PC-3 (cell line): ENCODE measurements at regions not wholly inside any gene's neighbourhood (a gene's known extent, or its start where the extent isn't known, plus 50 kb on each side); places are given as distances from the start of the nearest gene placed in this dataset.

ENCODE experiments used
- ATAC-seq: fragments of 200-7000 bp; cut with Tn5 transposase; 2 replicates; pipeline ENCODE4 v1.9.1; 2020; ENCODE audit warnings: mild to moderate bottlenecking, moderate library complexity
- BruUV-seq: library from RNA; stranded (reverse); fragments of 400-500 nt; replicated peaks from 2 replicates; lab custom pipeline; 2021; lab: Mats Ljungman, UMichigan
- CTCF ChIA-PET: fragments of 300-600 bp; sonication (Branson Sonifier 250); formaldehyde crosslinking; loops from one replicate; lab custom pipeline; 2022; ENCODE audit warnings: antibody characterized with exemption; lab: Charles Lee
- POLR2A ChIA-PET: fragments of 300-600 bp; sonication (Branson Sonifier 250); formaldehyde crosslinking; loops from one replicate; lab custom pipeline; 2022; ENCODE audit warnings: antibody characterized with exemption; ENCODE audit not compliant: unreplicated experiment; lab: Charles Lee
- DNase-seq: peaks from one replicate; pipeline ENCODE4 v3.0.0-alpha.2; 2015
- H2AFZ ChIP-seq: fragments of 300-600 bp; sonication (generic); 2 replicates; pipeline ENCODE4 v1.6.0; 2016; ENCODE audit warnings: antibody characterized with exemption, low read length
- H3F3A ChIP-seq: fragments of 300-600 bp; sonication (generic); one replicate; pipeline ENCODE4 v1.6.0; 2017; ENCODE audit warnings: antibody characterized with exemption, low read length, control low read depth, mild to moderate bottlenecking; ENCODE audit not compliant: unreplicated experiment
- H3K27ac ChIP-seq: fragments of 300-600 bp; sonication (generic); 2 replicates; pipeline ENCODE4 v1.5.1; 2016; ENCODE audit warnings: mild to moderate bottlenecking, low read length
- H3K27me3 ChIP-seq: fragments of 300-600 bp; sonication (generic); 2 replicates; pipeline ENCODE4 v1.6.1; 2016; ENCODE audit warnings: low read length, mixed read lengths
- H3K36me3 ChIP-seq: fragments of 300-600 bp; sonication (generic); 2 replicates; pipeline ENCODE4 v1.6.1; 2016; ENCODE audit warnings: low read depth, mixed run types, low read length, mixed read lengths
- H3K4me1 ChIP-seq: fragments of 300-600 bp; sonication (generic); 2 replicates; pipeline ENCODE4 v1.5.1; 2016; ENCODE audit warnings: low read length; ENCODE audit not compliant: insufficient read depth
- H3K4me2 ChIP-seq: fragments of 300-600 bp; sonication (generic); 2 replicates; pipeline ENCODE4 v1.6.0; 2016; ENCODE audit warnings: low read length
- H3K4me3 ChIP-seq: fragments of 300-600 bp; sonication (generic); 2 replicates; pipeline ENCODE4 v1.5.1; 2016; ENCODE audit warnings: mild to moderate bottlenecking, low read length, mixed read lengths
- H3K79me2 ChIP-seq: fragments of 300-600 bp; sonication (generic); 2 replicates; pipeline ENCODE4 v1.6.1; 2017; ENCODE audit warnings: low read length, mixed read lengths
- H3K9ac ChIP-seq: fragments of 300-600 bp; sonication (generic); 2 replicates; pipeline ENCODE4 v1.6.0; 2016; ENCODE audit warnings: mild to moderate bottlenecking, low read length
- H3K9me2 ChIP-seq: fragments of 300-600 bp; sonication (generic); replicated peaks from 2 replicates; pipeline ENCODE4 v1.6.1; 2016; ENCODE audit warnings: mixed run types, low read length, mixed read lengths
- H3K9me3 ChIP-seq: fragments of 300-600 bp; sonication (generic); 2 replicates; pipeline ENCODE4 v1.6.1; 2016; ENCODE audit warnings: low read length, mixed read lengths
- H4K20me1 ChIP-seq: fragments of 300-600 bp; sonication (generic); 2 replicates; pipeline ENCODE4 v1.6.1; 2016; ENCODE audit warnings: low read length, mixed read lengths
- EZH2 ChIP-seq: fragments of 300-600 bp; sonication (generic); IDR thresholded peaks from one replicate; pipeline ENCODE4 v1.6.1; 2017; ENCODE audit warnings: antibody characterized with exemption, mild to moderate bottlenecking, low read length; ENCODE audit not compliant: unreplicated experiment
- EZH2phosphoT487 ChIP-seq: fragments of 300-600 bp; sonication (generic); IDR thresholded peaks from 2 replicates; pipeline ENCODE4 v1.6.1; 2018; ENCODE audit warnings: mild to moderate bottlenecking, antibody characterized with exemption, low read length, borderline replicate concordance
- intact Hi-C: fragments of 100-400 bp; cut with micrococcal nuclease; formaldehyde crosslinking; loops from 2 replicates; pipeline ENCODE4 v1.9.0; 2023
- TF ChIP-seq, protein P1 (sequence below): fragments of 300-600 bp; sonication (generic); conservative IDR thresholded peaks from 2 replicates; pipeline ENCODE4 v1.5.1; 2017; ENCODE audit warnings: antibody characterized with exemption, low read depth, mild to moderate bottlenecking, low read length

GRCh38 chr19:28972058-28972852 is 240.7 kb downstream of the UQCRFS1 start:
- Histone ChIP-seq H4K20me1 (no peaks in the 10 kb centered on the region), H3K36me3 (no peaks in the 10 kb centered on the region), H3K27ac (no peak overlapping the region), H3F3A (no peaks in the 10 kb centered on the region), H3K27me3 (no peaks in the 10 kb centered on the region), H3K4me3 (no peak overlapping the region), H3K79me2 (no peaks in the 10 kb centered on the region), H3K9ac (no peak overlapping the region), H3K9me2 (no peaks in the 10 kb centered on the region), H3K9me3 (no peaks in the 10 kb centered on the region), H3K4me2 (no peak overlapping the region), H2AFZ (no peak overlapping the region), H3K4me1 (no peaks in the 10 kb centered on the region)
- ATAC-seq (no peak), DNase-seq (no peak)
- no TSS peak for BruUV-seq
- ChIA-PET POLR2A (no interaction called here), CTCF (no interaction called here)
- intact Hi-C loops: no loop called here
- TF ChIP-seq EZH2phosphoT487 (no peak), EZH2 (no peak)
- TF ChIP-seq, protein P1, sequence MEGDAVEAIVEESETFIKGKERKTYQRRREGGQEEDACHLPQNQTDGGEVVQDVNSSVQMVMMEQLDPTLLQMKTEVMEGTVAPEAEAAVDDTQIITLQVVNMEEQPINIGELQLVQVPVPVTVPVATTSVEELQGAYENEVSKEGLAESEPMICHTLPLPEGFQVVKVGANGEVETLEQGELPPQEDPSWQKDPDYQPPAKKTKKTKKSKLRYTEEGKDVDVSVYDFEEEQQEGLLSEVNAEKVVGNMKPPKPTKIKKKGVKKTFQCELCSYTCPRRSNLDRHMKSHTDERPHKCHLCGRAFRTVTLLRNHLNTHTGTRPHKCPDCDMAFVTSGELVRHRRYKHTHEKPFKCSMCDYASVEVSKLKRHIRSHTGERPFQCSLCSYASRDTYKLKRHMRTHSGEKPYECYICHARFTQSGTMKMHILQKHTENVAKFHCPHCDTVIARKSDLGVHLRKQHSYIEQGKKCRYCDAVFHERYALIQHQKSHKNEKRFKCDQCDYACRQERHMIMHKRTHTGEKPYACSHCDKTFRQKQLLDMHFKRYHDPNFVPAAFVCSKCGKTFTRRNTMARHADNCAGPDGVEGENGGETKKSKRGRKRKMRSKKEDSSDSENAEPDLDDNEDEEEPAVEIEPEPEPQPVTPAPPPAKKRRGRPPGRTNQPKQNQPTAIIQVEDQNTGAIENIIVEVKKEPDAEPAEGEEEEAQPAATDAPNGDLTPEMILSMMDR: no peak

DNA sequence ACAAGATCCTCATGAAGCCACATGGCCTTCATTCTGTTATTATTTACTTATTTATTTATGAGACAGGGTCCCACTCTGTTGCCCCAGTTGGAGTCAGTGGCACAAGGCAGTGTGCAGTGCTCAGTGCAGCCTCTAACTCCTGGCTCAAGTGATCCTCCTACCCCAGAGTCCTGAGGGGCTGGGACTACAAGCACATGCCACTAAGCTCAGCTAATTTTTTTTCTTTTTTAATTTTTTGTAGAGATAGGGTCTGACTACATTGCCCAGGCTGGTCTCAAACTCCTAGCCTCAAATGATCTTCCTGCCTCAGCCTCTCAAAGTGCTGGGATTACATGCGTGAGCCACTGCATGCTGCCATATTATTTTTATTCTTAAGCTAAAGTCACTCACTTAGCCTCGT is 241.4 kb downstream of the UQCRFS1 start:
- ChIA-PET POLR2A (no interaction called here), CTCF (no interaction called here)
- Histone ChIP-seq H3F3A (no peaks in the 10 kb centered on the region), H2AFZ (no peak overlapping the region), H4K20me1 (no peaks in the 10 kb centered on the region), H3K79me2 (no peaks in the 10 kb centered on the region), H3K4me1 (no peaks in the 10 kb centered on the region), H3K9me3 (no peaks in the 10 kb centered on the region), H3K4me2 (no peak overlapping the region), H3K4me3 (no peak overlapping the region), H3K9ac (no peak overlapping the region), H3K36me3 (no peaks in the 10 kb centered on the region), H3K27me3 (no peaks in the 10 kb centered on the region), H3K9me2 (no peaks in the 10 kb centered on the region), H3K27ac (no peak overlapping the region)
- TF ChIP-seq EZH2phosphoT487 (no peak), EZH2 (no peak)
- TF ChIP-seq, protein P1: no peak
- BruUV-seq: no TSS peak
- intact Hi-C loops: no loop called here
- ATAC-seq (no peak), DNase-seq (no peak)

DNA sequence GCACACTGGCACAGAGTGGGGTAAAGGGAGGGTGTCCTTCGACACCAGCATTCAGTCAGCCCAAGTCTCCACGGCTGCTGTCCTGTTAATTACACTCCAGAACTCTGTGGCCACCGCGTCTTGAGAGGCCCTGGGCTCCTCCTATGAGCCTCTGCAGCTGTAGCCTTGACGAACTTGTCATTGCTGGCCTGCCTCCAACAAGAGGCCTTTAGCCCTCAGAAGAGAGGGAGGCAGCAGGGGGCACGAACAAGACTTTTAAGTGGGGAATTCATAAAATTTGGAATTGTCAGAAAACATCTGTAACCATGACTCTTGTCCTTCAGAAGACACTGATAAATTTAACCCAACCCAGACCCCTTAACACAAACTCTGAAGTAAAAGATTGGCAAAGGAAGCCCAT is 241.9 kb downstream of the UQCRFS1 start:
- no peaks in the 10 kb centered on the region for H4K20me1 ChIP-seq
- POLR2A ChIA-PET: no interaction called here
- H3K9me3 ChIP-seq: no peaks in the 10 kb centered on the region
- TF ChIP-seq EZH2 (no peak), EZH2phosphoT487 (no peak)
- TF ChIP-seq, protein P1: no peak
- no peak for ATAC-seq
- no peaks in the 10 kb centered on the region for H3F3A ChIP-seq
- no peaks in the 10 kb centered on the region for H3K4me1 ChIP-seq
- H3K27me3 ChIP-seq: no peaks in the 10 kb centered on the region
- intact Hi-C loops: no loop called here
- no peak overlapping the region for H3K4me3 ChIP-seq
- no peak for DNase-seq
- H2AFZ ChIP-seq: no peak overlapping the region
- H3K36me3 ChIP-seq: no peaks in the 10 kb centered on the region
- H3K79me2 ChIP-seq: no peaks in the 10 kb centered on the region
- H3K9ac ChIP-seq: no peak overlapping the region
- no TSS peak for BruUV-seq
- CTCF ChIA-PET: no interaction called here
- H3K27ac ChIP-seq: no peak overlapping the region
- H3K9me2 ChIP-seq: no peaks in the 10 kb centered on the region
- H3K4me2 ChIP-seq: no peak overlapping the region
